GM21717 (cell line): ENCODE measurements at regions not wholly inside any gene's neighbourhood (a gene's known extent, or its start where the extent isn't known, plus 50 kb on each side); places are given as distances from the start of the nearest gene placed in this dataset.

Source experiments
- ATAC-seq: cut with Tn5 transposase; IDR thresholded peaks from one replicate; pipeline ENCODE4 v1.9.1; 2021; ENCODE audit warnings: mild to moderate bottlenecking, moderate library complexity; ENCODE audit not compliant: unreplicated experiment

GRCh38 chr2:861655-862354 lies 88.8 kb upstream of the SNTG2 start:
- ATAC-seq: no peak

GRCh38 chr2:860259-860855 lies 90.3 kb upstream of the SNTG2 start:
- no peak for ATAC-seq

DNA sequence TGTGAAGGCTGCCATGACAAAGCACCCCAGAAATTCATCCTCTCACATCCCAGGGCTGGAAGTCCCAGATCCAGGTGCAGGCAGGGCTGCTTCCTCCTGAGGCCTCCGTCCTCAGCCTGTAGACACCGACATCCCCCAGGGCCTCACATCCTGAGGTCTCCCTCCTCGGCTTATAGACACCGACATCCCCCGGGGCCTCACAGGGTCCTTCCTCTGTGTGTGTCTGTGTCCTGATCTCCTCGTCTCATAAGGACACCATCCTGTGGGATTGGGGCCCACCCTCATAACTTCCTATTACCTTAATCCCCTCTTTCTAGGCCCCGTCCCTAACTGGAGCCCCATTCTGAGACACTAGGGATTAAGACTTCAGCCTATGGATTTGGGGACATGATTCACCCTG lies 92.0 kb upstream of the SNTG2 start:
- no peak for ATAC-seq

- ATAC-seq: no peak
These were observed 92.7 kb upstream of the SNTG2 start for GRCh38 chr2:857937-858336.

DNA sequence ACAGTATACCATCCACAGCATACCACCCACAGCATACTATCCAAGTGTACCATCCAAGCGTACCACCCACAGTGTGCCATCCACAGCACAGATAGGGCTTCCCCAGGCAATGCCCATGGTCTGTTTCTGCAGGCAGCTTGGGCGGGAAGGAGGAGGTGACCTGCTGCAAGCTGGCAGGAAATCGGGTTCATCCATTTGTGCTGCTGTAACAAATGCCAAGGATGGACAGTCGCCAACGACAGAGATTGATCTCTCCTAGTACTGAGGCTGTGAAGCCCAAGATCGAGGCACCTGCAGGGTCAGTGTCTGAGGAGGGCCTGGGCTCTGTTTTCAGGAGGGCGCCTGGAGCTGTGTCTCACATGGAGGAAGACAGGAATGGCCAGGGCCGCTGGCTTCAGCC lies 93.6 kb upstream of the SNTG2 start:
- ATAC-seq: no peak

- no peak for ATAC-seq
These were observed 94.2 kb upstream of the SNTG2 start for GRCh38 chr2:856456-856855.

- no peak for ATAC-seq
These were observed 94.6 kb upstream of the SNTG2 start for GRCh38 chr2:856041-856440.

GRCh38 chr2:855177-855576 lies 95.5 kb upstream of the SNTG2 start:
- no peak for ATAC-seq

DNA sequence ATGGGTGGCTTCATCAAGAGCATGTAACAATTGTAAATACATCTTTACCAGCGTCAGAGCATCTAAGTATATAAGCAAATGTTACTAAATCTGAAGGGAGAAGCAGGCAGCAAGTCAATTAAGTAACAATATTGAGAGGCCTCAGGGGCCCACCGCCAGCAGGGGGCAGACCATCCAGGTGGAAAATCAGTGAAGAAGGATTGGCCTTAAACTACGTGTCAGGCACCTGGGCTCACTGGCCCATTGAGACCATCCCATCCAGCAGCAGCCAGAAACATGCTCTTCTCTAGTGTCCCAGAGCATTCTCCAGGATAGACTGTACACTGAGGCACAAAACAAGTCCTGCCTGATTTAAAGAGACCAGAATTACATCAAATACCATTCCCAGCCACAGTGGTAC lies 96.2 kb upstream of the SNTG2 start:
- ATAC-seq: no peak

DNA sequence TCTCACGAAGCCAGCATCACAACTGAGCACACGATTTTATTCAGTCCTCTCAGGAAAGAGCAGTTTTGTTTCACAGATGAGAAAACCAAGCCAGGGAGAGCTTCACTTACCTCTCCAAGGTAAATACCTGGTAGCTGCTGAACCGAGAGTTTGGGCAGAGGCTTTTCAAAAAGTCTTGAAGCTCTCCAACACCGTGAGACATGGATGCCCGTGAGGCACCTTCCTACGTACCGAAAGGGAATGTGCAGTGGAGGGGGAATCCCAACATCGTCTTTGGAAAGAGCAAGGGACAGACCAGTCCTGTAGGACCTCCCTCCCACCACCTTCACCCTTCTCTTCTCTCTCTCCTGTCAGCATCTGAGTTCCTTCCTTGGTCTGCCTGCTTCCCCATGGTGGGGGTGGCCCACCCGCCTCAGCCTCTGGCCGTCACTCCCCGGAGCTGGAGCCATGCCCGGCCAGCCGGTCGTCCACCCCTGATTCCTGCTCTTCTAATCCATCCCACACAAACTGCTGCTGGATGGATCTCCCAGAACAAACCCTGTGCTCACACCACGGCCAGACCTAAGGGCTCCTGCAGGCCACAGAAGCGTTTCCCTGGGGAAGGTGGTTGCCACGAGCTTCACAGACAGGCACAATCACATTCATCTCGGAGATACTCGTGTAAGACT lies 97.3 kb upstream of the SNTG2 start:
- no peak for ATAC-seq

- ATAC-seq: no peak
These were observed 98.5 kb upstream of the SNTG2 start for GRCh38 chr2:852168-852567.

DNA sequence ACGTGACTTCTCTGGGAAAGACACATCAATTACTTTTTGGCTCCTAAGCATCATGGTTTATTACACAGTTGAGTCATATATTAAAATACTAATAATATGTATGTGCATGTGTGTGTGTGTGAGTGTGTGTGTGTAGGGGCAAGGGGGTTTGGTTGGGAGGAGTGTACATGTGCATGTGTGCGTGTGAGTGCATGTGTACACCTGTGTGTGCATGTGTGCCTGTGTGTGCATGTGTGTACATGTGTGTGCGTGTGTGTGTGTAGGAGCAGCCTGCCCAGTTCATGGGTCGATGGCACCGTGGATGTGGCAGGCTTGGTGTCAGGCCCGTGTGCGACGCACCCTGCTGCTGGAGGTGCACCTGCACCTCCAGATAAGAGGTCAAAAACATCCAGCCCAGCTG lies 99.0 kb upstream of the SNTG2 start:
- ATAC-seq: no peak

- no peak for ATAC-seq
These were observed 99.6 kb upstream of the SNTG2 start for GRCh38 chr2:851078-851477.

GRCh38 chr2:850429-850828 lies 100.2 kb upstream of the SNTG2 start:
- no peak for ATAC-seq

DNA sequence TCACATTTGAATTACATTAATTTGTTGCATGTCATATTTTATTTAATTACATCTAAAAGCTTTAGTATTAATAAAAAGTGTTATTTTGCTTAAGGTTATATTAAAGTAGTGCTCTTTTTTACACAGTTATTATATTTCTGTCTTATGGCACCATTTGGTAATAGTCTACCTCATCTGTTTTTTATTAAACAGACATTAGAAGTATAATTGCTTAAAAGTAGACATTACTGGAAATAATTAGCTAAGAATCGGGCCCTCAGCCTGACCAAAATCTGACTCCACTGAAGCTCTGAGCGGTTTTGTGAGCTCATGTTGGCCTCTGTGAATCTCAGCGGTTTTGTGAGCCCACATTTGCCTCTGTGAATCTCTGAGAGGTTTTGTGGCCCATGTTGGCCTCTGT lies 102.5 kb upstream of the SNTG2 start:
- ATAC-seq: no peak

GRCh38 chr2:847669-848068 lies 103.0 kb upstream of the SNTG2 start:
- ATAC-seq: no peak

DNA sequence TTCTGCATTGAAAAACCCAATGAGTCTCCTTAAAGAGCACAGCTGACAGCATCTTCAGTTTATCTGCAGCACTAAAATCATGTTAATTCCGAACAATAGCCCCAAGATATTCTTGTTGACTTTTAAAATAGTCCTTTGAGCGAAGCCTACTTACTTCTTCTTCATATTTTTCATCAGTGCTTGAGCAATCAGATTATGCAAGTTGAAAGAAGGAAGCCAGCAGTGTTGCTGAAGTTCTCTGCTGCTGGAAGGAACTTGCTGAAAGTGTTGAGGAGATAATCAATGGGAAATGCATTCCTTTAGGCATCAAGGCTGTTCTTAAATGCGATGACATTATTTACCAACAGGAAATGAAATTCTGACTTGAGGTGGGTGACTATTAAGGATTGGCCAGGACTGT lies 105.9 kb upstream of the SNTG2 start:
- ATAC-seq: no peak

DNA sequence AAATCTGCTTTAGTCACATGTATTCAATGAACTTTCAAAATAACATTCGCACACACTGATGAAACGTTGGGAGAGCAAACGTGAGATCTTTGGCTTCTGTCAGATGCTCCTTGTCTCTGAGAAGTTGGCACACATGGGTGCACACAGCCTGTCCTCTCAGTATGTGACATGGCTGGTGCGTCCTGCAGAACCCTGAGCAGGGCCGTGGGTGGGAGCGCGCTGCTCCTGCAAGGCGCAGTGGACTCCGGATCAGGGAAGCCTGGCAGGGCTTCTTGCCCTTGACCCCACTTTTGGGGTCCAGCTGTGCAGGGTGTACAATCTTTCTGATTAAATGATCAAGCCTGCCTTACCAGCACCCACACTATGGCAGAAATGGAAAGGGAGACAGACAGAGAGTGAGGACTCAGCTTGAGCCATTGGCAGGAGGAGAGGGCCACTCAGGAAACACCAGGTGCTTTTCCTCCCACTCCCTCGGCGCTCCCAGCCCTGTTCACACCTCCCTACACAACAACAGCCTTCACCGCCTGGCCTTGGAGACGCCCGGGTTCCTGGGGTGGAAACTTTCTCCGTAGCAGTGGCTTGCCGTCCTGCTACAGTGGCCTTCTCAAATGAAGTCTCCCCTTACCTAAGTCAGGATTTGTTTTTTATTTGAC lies 108.4 kb upstream of the SNTG2 start:
- ATAC-seq: no peak

- ATAC-seq: no peak
These were observed 109.6 kb upstream of the SNTG2 start for GRCh38 chr2:841036-841435.

- ATAC-seq: no peak
These were observed 116.4 kb upstream of the SNTG2 start for GRCh38 chr2:834233-834632.

DNA sequence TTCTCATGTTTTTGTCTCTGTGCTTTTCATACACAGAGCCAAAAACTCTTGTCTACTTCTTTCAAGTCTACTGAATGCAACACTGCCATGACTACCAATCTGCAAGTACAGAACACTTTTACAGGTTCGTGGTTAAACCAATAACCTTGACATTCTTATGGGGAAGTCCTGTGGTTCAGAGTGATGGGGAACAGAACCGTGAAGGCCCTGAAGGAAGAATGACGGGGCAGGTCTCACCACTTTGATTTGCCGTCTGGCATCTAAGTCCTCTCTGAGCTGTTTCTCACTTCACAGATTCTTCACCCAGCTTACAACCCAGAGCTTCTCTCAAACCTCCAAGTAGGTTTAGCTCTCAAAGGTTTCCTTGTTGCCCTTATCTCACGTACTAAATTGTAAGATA lies 117.5 kb upstream of the SNTG2 start:
- ATAC-seq: no peak

- ATAC-seq: no peak
These were observed 118.0 kb upstream of the SNTG2 start for GRCh38 chr2:832635-833034.
